ENCODE measurements at regions not wholly inside any gene's neighbourhood (a gene's known extent, or its start where the extent isn't known, plus 50 kb on each side); places are given as distances from the start of the nearest gene placed in this dataset.
A peak's percentile ranks its signal among the peaks of the same experiment; 100 is the strongest.

DNA sequence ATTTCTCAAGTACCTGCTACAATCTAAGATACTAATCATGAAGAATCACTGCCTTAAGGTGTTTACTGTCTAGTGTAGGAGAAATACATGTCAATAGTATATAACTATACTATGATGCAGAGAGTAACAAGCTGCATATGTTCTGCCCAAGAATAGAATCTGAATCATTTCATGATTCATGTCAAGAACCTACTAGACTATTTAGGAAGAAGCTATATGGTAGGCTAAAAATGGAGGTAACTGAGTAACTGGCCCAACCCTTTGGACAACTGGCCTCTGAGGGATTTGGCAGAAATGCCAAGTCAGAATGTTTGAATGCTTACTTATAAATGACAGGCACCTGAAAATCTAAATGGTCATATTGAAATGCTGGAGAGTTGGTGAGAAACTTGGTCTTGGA, 59.9 kb upstream of the DGKG start:
- TF ChIP-seq, protein P1, sequence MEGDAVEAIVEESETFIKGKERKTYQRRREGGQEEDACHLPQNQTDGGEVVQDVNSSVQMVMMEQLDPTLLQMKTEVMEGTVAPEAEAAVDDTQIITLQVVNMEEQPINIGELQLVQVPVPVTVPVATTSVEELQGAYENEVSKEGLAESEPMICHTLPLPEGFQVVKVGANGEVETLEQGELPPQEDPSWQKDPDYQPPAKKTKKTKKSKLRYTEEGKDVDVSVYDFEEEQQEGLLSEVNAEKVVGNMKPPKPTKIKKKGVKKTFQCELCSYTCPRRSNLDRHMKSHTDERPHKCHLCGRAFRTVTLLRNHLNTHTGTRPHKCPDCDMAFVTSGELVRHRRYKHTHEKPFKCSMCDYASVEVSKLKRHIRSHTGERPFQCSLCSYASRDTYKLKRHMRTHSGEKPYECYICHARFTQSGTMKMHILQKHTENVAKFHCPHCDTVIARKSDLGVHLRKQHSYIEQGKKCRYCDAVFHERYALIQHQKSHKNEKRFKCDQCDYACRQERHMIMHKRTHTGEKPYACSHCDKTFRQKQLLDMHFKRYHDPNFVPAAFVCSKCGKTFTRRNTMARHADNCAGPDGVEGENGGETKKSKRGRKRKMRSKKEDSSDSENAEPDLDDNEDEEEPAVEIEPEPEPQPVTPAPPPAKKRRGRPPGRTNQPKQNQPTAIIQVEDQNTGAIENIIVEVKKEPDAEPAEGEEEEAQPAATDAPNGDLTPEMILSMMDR (IDR thresholded peaks at IDR 0.05), result no peak
- no peak for TF ChIP-seq ZFX (IDR thresholded peaks at IDR 0.05; ENCODE audit: borderline replicate concordance)
- no peak overlapping the region for H3K27ac ChIP-seq

DNA sequence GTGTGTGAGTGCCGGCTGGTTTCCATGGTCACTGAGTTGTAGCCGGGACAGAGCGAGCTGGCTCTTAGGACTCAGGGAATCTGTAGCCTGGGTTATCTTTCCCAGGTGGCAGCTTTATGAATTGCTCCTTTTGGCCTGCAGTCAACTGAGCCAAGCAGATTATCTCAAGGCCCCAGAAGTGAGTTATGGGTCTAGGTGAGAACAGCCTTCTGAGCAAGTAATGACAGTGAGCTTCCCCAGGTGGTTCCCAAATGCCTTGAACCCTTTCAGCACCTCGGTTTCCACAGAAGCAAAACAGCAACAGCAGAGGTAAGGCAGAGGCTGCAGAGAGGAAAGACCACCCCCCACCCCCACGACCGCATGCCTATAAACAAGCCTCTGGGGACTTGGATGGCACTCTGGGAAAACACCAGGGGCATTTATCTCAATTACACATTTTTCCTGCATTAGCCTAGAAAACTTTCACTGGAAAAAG, 56.7 kb upstream of the DGKG start:
- TF ChIP-seq, protein P1 (IDR thresholded peaks at IDR 0.05), result no peak
- no peak for TF ChIP-seq ZFX (IDR thresholded peaks at IDR 0.05; ENCODE audit: borderline replicate concordance)

DNA sequence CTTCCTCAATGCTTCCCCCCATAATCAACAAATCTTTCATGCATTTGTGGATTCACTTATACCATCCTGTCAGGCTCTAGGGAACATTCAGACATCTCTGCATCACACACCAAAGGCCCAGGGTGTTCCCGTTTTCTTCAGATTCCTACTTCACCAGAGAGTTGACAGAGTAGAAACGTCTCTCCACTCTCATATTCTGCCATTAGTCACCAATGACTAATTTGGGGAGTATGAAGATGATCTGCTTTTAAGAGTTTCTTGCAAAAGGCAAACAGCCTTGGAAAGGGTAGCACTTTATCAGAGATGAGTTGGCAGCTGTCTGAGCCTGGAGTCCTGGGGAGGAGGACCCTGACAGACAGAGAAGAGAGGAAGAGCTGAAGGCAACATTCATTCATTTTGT, 55.8 kb upstream of the DGKG start:
- TF ChIP-seq, protein P1 (IDR thresholded peaks at IDR 0.05), result no peak
- no peak for TF ChIP-seq ZFX (IDR thresholded peaks at IDR 0.05; ENCODE audit: borderline replicate concordance)
- H3K27ac ChIP-seq, result no peak overlapping the region

More for the DNA sequence above, 56.7 kb upstream of the DGKG start:
- no peak overlapping the region for H3K27ac ChIP-seq

DNA sequence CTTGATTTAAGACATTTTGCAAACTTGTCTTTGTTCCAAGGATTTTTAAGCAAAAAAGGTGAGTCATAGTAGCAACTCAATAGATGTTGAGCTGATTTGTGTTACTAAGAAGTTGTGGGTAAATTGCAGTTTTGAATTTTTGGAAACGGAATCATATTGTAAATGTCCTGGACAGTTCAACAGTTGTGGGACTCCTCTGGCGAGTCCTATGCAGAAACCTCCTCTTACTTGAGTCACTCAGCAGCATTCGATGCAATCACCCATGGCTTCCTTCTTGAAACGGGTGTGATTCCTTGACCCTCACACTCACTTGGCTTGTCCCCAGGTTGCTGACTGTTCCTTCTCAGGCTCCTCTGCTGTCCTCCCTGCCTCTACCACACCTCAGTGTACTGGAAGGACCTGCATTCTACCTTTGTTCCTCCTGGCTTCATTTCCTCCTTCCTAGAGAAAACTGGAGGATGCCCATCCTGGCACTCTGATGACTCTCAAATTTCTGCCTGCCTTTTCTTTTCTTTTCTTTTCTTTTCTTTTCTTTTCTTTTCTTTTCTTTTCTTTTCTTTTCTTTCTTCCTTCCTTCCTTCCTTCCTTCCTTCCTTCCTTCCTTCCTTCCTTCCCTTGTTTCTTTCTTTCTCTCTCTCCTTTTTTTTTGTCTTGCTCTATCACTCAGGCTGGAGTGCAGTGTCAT, 52.8 kb upstream of the DGKG start:
- TF ChIP-seq, protein P1 (IDR thresholded peaks at IDR 0.05), result no peak
- TF ChIP-seq ZFX (IDR thresholded peaks at IDR 0.05; ENCODE audit: borderline replicate concordance), result no peak
- H3K27ac ChIP-seq, result peak overlapping the region; percentile 81

DNA sequence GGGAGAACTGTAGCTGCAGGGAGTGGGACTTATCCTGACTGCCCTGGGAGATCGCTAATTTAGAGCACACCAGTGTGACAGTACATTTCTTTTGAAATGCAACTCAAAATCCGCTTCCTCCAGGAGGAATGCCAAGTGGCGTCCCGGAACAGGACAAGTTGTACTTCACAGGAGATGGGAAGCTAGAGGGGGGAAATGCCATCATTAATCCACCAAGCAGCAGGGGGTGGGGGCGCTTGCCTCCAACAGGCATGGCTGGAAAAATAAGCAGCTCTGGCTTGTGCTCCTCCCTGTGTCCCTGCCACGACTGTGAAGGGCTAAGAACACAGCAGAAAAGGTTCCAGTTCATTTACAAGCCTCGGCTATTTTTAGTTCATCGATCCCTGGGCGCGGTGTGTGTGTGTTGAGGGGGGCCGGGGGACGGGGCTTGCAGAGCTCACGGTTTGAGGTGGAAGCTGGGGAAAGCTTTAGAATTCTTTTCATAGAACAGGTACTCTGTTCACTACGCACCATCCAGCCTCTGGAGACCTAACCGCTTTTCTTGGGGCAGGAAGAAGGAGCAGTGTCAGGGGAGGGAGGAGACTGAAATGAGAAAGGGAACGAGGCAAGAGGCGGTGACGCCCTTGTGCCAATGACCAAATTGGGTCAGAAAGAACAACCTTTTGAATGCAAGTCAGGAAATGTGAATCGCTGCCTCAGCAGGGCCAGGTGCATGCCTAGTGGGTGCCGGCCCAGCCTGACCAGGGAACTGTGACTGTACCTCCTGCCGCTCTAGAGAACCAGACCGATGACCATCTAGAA, 51.8 kb upstream of the DGKG start:
- peak overlapping the region; percentile 81 for H3K27ac ChIP-seq
- TF ChIP-seq ZFX (IDR thresholded peaks at IDR 0.05; ENCODE audit: borderline replicate concordance), result no peak
- TF ChIP-seq, protein P1 (IDR thresholded peaks at IDR 0.05), result no peak

DNA sequence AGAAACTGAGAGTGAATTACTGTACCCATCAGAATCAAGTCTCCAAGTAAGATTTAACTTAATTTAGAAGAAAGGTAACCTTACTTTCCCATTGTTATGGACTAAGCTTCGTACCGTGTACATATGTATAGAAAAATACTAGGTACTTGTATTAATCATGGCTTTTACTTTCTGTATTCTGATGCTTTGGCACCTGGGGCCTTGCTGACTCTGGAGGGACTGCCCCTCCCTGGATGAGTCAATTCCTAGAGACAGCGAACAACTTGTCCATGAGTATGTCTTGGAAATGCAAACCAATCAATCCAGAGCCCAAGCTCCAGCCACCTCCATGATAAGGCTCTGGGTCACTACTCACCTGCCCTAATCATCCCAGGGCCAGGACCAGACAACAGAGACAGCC, 50.0 kb upstream of the DGKG start:
- H3K27ac ChIP-seq, result no peak overlapping the region
- TF ChIP-seq, protein P1 (IDR thresholded peaks at IDR 0.05), result no peak
- no peak for TF ChIP-seq ZFX (IDR thresholded peaks at IDR 0.05; ENCODE audit: borderline replicate concordance)
